Stomach (tissue), 4 donors: ENCODE measurements at regions not wholly inside any gene's neighbourhood (a gene's known extent, or its start where the extent isn't known, plus 50 kb on each side); places are given as distances from the start of the nearest gene placed in this dataset.

Experiments used
- POLR2A ChIP-seq, 4 donors: fragments of 450-650 bp; IDR thresholded peaks; one replicate each; pipeline ENCODE4 v1.6.1; 2016; ENCODE audit warnings: antibody characterized with exemption in 4 of 4, control low read depth in 2 of 4, mild to moderate bottlenecking in 1 of 4, moderate library complexity in 1 of 4
- POLR2AphosphoS5 ChIP-seq, 3 donors: sonication (generic); formaldehyde crosslinking; IDR thresholded peaks; one replicate each; pipeline ENCODE4 v1.6.1; 2016; ENCODE audit warnings: antibody characterized with exemption in 3 of 3
- TF ChIP-seq, protein P1 (sequence below), 7 experiments: fragments of 450-650 bp in 4 of 7; fragments of 200-600 bp in 3 of 7; sonication (generic) in 3 of 7; IDR thresholded peaks; one replicate each; pipeline ENCODE4 v1.5.1; 2016 to 2019; ENCODE audit warnings: antibody characterized with exemption in 7 of 7, control low read depth in 2 of 7, mild to moderate bottlenecking in 1 of 7

DNA sequence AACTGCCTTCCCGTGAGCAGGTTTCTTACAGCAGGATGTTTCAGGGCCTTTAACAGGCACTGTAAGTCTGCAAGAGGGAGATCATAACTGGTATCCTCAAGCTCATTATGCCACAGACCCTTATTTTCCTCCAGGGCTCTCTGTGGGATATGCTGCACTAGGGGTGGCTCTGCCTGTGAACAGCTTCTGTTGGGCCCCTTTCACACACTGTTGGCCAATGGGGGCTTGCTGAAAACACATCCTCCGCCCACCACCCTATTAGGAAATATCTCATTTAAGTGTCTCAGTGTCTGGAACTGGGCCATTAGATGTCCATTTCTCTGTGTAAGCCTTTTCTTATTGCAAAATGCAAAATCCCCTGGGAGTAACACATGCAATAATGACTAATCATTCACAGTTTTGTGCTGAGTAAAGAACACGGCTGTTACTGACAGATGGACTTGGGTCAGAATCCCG lies 414.3 kb upstream of the HS6ST1 start:
- TF ChIP-seq, protein P1, sequence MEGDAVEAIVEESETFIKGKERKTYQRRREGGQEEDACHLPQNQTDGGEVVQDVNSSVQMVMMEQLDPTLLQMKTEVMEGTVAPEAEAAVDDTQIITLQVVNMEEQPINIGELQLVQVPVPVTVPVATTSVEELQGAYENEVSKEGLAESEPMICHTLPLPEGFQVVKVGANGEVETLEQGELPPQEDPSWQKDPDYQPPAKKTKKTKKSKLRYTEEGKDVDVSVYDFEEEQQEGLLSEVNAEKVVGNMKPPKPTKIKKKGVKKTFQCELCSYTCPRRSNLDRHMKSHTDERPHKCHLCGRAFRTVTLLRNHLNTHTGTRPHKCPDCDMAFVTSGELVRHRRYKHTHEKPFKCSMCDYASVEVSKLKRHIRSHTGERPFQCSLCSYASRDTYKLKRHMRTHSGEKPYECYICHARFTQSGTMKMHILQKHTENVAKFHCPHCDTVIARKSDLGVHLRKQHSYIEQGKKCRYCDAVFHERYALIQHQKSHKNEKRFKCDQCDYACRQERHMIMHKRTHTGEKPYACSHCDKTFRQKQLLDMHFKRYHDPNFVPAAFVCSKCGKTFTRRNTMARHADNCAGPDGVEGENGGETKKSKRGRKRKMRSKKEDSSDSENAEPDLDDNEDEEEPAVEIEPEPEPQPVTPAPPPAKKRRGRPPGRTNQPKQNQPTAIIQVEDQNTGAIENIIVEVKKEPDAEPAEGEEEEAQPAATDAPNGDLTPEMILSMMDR (IDR thresholded peaks at IDR 0.05), result no peak
- peak in 2 of 3 donors; percentile 21 to 29 for TF ChIP-seq POLR2AphosphoS5 (IDR thresholded peaks at IDR 0.05)
- TF ChIP-seq POLR2A (IDR thresholded peaks at IDR 0.05), result no peak
